K562 (cell line): ENCODE measurements at regions not wholly inside any gene's neighbourhood (a gene's known extent, or its start where the extent isn't known, plus 50 kb on each side); places are given as distances from the start of the nearest gene placed in this dataset.

Source experiments
- ELF1 ChIP-seq: fragments of 200-800 bp; sonication (Bioruptor generic); IDR thresholded peaks from 2 replicates; pipeline ENCODE4 v1.6.1; 2016; ENCODE audit warnings: missing genetic modification characterization, missing compliant biosample characterization
- HDGF ChIP-seq: fragments of 450-650 bp; IDR thresholded peaks from 2 replicates; pipeline ENCODE4 v1.6.1; 2016
- JUNB ChIP-seq: fragments of 450-650 bp; formaldehyde crosslinking; conservative IDR thresholded peaks from 2 replicates; pipeline ENCODE4 v1.4.0; 2020; ENCODE audit warnings: mild to moderate bottlenecking
- KDM1A ChIP-seq, 2 experiments: fragments of 450-650 bp; IDR thresholded peaks; 2 replicates each; pipeline ENCODE4 v1.6.1; 2016; ENCODE audit warnings: mild to moderate bottlenecking in 2 of 2
- MAFK ChIP-seq: IDR thresholded peaks from 2 replicates; pipeline ENCODE4 v1.6.1; 2011; ENCODE audit warnings: low read length, improper control_type of control experiment
- MAZ ChIP-seq, 2 experiments: fragments of 450-650 bp in 1 of 2; sonication (generic) in 1 of 2; formaldehyde crosslinking; IDR thresholded peaks in 1 of 2; conservative IDR thresholded peaks in 1 of 2; 2 replicates each; pipeline versions ENCODE4 v1.4.0 to v1.5.0; 2020; ENCODE audit warnings: mild to moderate bottlenecking in 1 of 2, missing genetic modification reagents in 1 of 2
- MTA3 ChIP-seq: fragments of 450-650 bp; formaldehyde crosslinking; IDR thresholded peaks from 2 replicates; pipeline ENCODE4 v1.6.1; 2017; ENCODE audit warnings: mild to moderate bottlenecking, borderline replicate concordance
- SMC3 ChIP-seq: conservative IDR thresholded peaks from 2 replicates; pipeline ENCODE4 v1.6.1; 2011; ENCODE audit warnings: low read depth, low read length, improper control_type of control experiment; ENCODE audit not compliant: insufficient read depth
- TARDBP ChIP-seq: fragments of 450-650 bp; IDR thresholded peaks from 2 replicates; pipeline ENCODE4 v1.6.1; 2016
- ZNF274 ChIP-seq: IDR thresholded peaks from 2 replicates; pipeline ENCODE4 v1.6.1; 2011; ENCODE audit warnings: low read depth, mild to moderate bottlenecking, low read length, moderate library complexity, borderline replicate concordance
- TF ChIP-seq, protein P1 (sequence below): sonication (generic); formaldehyde crosslinking; IDR thresholded peaks from 2 replicates; pipeline ENCODE4 v1.8.0; 2022; ENCODE audit warnings: mild to moderate bottlenecking, low read depth, missing genetic modification reagents
- TF ChIP-seq, protein P2 (sequence below): fragments of 450-650 bp; formaldehyde crosslinking; IDR thresholded peaks from 2 replicates; pipeline ENCODE4 v1.4.0; 2020; ENCODE audit warnings: mild to moderate bottlenecking, mixed read lengths

DNA sequence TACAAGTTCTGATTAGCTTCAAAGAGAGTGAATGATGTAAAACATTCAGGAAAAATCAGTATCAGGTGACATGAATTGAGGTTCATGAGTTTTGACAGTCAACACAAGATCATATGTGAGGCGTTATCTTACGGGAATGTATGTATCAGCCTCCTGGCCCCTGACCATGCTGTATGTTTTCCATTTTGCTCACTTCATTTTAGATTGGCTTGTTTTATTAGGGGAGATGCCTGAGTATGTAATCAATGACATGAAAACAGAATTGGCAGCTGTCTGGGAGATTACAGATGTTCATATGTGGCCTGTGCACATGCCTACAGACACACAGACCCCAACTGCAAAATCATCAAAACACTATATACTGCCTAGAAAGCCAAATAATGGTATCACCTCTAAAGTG is 168.5 kb upstream of the RND3 start:
- no peak for TF ChIP-seq ZNF274
- TF ChIP-seq SMC3 = no peak
- no peak for TF ChIP-seq MAFK
- no peak for TF ChIP-seq KDM1A (IDR thresholded peaks at IDR 0.05)
- TF ChIP-seq ELF1 (tag) = no peak
- TF ChIP-seq, protein P1, sequence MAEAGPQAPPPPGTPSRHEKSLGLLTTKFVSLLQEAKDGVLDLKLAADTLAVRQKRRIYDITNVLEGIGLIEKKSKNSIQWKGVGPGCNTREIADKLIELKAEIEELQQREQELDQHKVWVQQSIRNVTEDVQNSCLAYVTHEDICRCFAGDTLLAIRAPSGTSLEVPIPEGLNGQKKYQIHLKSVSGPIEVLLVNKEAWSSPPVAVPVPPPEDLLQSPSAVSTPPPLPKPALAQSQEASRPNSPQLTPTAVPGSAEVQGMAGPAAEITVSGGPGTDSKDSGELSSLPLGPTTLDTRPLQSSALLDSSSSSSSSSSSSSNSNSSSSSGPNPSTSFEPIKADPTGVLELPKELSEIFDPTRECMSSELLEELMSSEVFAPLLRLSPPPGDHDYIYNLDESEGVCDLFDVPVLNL = no peak
- no peak for TF ChIP-seq TARDBP
- no peak for TF ChIP-seq JUNB (CRISPR knock-in tag)
- no peak for TF ChIP-seq HDGF
- TF ChIP-seq MAZ (CRISPR knock-in tag; conservative IDR thresholded peaks at IDR 0.05 in 1 of 2, IDR thresholded peaks at IDR 0.05 in 1 of 2) = no peak
- TF ChIP-seq MTA3 = no peak
- TF ChIP-seq, protein P2, sequence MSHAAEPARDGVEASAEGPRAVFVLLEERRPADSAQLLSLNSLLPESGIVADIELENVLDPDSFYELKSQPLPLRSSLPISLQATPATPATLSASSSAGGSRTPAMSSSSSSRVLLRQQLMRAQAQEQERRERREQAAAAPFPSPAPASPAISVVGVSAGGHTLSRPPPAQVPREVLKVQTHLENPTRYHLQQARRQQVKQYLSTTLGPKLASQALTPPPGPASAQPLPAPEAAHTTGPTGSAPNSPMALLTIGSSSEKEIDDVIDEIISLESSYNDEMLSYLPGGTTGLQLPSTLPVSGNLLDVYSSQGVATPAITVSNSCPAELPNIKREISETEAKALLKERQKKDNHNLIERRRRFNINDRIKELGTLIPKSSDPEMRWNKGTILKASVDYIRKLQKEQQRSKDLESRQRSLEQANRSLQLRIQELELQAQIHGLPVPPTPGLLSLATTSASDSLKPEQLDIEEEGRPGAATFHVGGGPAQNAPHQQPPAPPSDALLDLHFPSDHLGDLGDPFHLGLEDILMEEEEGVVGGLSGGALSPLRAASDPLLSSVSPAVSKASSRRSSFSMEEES = no peak
